ENCODE measurements at regions not wholly inside any gene's neighbourhood (a gene's known extent, or its start where the extent isn't known, plus 50 kb on each side); places are given as distances from the start of the nearest gene placed in this dataset.

DNA sequence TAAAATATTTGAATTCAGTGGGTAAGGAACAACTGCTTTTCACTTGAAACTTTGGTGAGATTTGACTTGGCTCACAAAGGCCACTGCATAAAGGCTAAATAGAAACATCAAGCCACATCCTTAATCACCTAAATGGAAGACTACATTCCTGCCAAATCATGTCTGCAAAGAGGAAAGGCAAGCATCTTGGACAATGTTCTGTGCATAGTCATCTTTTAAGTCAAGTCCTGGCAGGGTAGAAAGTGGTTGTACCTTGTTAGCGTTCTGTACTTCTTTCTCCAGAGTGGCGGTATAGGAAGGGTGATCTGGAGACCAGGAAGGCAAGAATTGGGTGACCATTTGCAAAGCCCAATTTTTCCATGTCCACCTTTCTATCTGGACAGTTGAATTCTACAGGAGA is 121.4 kb upstream of the SLC14A2 start:
- H3K4me1 Mint-ChIP-seq: peaks cover 6% of the 10 kb centered on the region
- H3K9me3 Mint-ChIP-seq: no peaks in the 10 kb centered on the region
- TF ChIP-seq, protein P1, sequence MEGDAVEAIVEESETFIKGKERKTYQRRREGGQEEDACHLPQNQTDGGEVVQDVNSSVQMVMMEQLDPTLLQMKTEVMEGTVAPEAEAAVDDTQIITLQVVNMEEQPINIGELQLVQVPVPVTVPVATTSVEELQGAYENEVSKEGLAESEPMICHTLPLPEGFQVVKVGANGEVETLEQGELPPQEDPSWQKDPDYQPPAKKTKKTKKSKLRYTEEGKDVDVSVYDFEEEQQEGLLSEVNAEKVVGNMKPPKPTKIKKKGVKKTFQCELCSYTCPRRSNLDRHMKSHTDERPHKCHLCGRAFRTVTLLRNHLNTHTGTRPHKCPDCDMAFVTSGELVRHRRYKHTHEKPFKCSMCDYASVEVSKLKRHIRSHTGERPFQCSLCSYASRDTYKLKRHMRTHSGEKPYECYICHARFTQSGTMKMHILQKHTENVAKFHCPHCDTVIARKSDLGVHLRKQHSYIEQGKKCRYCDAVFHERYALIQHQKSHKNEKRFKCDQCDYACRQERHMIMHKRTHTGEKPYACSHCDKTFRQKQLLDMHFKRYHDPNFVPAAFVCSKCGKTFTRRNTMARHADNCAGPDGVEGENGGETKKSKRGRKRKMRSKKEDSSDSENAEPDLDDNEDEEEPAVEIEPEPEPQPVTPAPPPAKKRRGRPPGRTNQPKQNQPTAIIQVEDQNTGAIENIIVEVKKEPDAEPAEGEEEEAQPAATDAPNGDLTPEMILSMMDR (IDR thresholded peaks at IDR 0.05; ENCODE audit: unreplicated experiment): no peak
- H3K27ac Mint-ChIP-seq: no peak overlapping the region
- peaks cover 2% of the 10 kb centered on the region for H3K27me3 Mint-ChIP-seq (ENCODE audit: low read depth)
- no peak for DNase-seq (ENCODE audit: low spot score in 2 of 2, unreplicated experiment in 2 of 2)
- H3K36me3 Mint-ChIP-seq: no peaks in the 10 kb centered on the region
- H3K4me3 Mint-ChIP-seq: no peak overlapping the region

DNA sequence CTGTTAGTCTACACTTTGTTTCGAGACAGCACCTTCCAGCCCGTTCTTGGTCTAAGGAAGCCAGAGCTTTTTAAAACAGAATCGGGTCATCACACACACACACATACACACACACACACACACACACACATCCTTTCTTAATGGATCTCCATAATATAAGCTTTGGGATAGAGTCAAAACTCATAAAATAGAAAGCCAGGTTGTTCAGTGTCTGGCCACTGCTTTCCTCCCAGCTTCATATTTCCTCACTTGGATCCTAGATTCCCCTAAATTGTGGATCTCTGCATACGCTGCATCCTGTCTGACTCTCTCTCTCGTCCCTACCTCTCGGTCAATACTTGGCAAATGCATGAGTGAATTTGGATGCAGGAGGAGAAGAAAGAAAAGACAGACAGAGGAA is 120.5 kb upstream of the SLC14A2 start:
- Mint-ChIP-seq H3K4me1 (peaks cover 8% of the 10 kb centered on the region), H3K36me3 (no peaks in the 10 kb centered on the region), H3K27ac (no peak overlapping the region), H3K9me3 (no peaks in the 10 kb centered on the region), H3K27me3 (ENCODE audit: low read depth) (peaks cover 2% of the 10 kb centered on the region), H3K4me3 (no peak overlapping the region)
- TF ChIP-seq, protein P1 (IDR thresholded peaks at IDR 0.05; ENCODE audit: unreplicated experiment): no peak
- DNase-seq (ENCODE audit: low spot score in 2 of 2, unreplicated experiment in 2 of 2): no peak

DNA sequence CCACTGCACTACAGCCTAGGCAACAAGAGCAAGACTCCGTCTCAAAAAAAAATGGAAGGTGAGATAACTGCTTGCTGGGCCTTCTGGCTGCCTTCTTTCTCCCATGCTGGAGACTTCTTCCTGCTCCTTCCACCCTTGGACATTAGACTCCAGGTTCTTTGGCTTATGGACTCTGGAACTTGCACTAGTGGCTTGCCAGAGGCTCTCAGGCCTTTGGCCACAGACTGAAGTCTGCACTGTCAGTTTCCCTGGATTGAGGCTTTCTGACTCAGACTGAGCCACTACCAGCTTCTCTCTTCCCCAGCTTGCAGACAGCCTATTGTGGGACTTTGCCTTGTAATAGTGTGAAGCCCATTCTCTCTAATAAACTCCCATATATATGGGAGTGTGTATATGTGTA is 118.5 kb upstream of the SLC14A2 start:
- no peak for DNase-seq (ENCODE audit: low spot score in 2 of 2, unreplicated experiment in 2 of 2)
- Mint-ChIP-seq H3K4me1 (peaks cover 8% of the 10 kb centered on the region), H3K36me3 (no peaks in the 10 kb centered on the region), H3K9me3 (no peaks in the 10 kb centered on the region), H3K27me3 (ENCODE audit: low read depth) (peaks cover 2% of the 10 kb centered on the region), H3K27ac (no peak overlapping the region), H3K4me3 (no peak overlapping the region)
- TF ChIP-seq, protein P1 (IDR thresholded peaks at IDR 0.05; ENCODE audit: unreplicated experiment): no peak

DNA sequence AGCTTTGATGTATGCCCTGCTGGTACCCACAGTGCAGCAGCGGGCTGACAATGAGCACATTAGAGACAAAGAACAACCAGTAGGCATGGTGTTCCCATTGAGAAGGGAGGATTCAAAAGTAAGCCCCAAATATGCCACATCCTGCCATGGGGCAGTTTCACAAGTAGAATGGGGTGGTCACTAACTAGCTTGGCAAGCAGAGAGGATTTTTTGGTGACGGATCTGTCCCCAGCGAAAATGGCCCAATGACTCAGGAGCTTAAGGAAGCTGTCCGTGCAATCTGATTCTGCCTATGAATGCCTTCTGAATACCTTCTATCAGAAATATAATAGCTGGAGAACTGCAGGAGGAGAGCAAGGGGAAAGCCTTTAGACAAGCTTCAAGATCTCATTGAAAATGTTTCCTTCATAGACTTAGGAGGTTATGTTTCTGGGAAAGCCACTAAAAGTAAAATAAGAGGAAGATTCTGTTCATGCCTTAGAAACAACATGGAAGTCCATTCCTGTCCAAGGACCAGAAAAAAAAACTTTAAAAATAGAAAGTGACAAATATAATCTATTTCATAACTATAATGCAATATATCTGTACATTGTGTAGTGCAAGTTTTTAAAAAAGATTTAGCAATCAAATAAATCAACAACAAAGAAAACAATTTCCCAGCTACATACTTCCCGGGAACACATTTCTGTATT is 117.5 kb upstream of the SLC14A2 start:
- Mint-ChIP-seq H3K36me3 (no peaks in the 10 kb centered on the region), H3K27me3 (ENCODE audit: low read depth) (no peaks in the 10 kb centered on the region), H3K9me3 (no peaks in the 10 kb centered on the region), H3K4me3 (no peak overlapping the region), H3K27ac (no peak overlapping the region), H3K4me1 (peaks cover 8% of the 10 kb centered on the region)
- no peak for DNase-seq (ENCODE audit: low spot score in 2 of 2, unreplicated experiment in 2 of 2)
- TF ChIP-seq, protein P1 (IDR thresholded peaks at IDR 0.05; ENCODE audit: unreplicated experiment): no peak

DNA sequence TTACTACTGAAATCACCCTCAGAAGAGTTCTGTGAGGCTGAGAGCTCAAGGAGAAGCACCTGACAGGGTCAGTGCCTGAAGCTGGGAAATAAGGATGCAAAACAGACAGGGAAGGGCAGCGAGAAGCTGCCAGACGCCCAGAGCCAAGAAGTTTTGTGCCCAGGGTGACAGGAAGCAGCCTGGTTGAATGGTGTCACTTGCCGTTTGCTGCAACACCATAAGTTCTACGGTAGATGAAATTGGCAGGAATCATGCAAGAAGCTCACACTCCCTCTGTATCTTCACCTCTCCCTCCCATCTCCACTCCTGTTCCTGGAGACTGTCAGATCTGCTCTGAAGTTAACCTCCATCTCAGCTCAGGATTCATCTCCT is 117.0 kb upstream of the SLC14A2 start:
- Mint-ChIP-seq H3K9me3 (no peaks in the 10 kb centered on the region), H3K27me3 (ENCODE audit: low read depth) (no peaks in the 10 kb centered on the region), H3K27ac (no peak overlapping the region), H3K4me3 (no peak overlapping the region), H3K4me1 (peaks cover 13% of the 10 kb centered on the region), H3K36me3 (no peaks in the 10 kb centered on the region)
- TF ChIP-seq, protein P1 (IDR thresholded peaks at IDR 0.05; ENCODE audit: unreplicated experiment): no peak
- no peak for DNase-seq (ENCODE audit: low spot score in 2 of 2, unreplicated experiment in 2 of 2)

DNA sequence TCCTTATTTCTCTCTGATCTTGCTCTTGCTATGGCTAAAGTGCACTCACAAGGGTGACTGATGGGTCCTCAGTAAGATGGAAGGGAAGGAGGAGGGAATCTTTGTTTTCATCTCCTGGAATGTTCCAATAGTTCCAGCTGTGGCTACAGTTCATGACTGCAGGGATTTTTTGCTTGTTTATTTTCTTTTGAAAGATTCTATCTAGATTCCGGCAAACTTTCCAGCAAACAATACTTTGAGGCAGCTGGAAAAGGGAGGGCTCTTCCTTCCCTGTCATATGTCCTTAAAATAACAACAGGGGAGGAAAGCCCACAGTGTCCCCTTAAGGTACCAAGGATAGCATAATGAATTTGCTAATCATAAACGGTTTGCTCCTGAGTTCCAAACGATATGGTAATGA is 111.3 kb upstream of the SLC14A2 start:
- peaks cover 12% of the 10 kb centered on the region for H3K9me3 Mint-ChIP-seq
- no peaks in the 10 kb centered on the region for H3K27me3 Mint-ChIP-seq (ENCODE audit: low read depth)
- H3K4me3 Mint-ChIP-seq: no peak overlapping the region
- H3K27ac Mint-ChIP-seq: peak overlapping the region; percentile 68
- H3K4me1 Mint-ChIP-seq: peaks cover 26% of the 10 kb centered on the region
- peaks cover 4% of the 10 kb centered on the region for H3K36me3 Mint-ChIP-seq
- TF ChIP-seq, protein P1 (IDR thresholded peaks at IDR 0.05; ENCODE audit: unreplicated experiment): no peak
- no peak for DNase-seq (ENCODE audit: low spot score in 2 of 2, unreplicated experiment in 2 of 2)

Measured in mesothelial cell of epicardium (in vitro differentiated cells).